DMS79 treated with DMSO at 0.1 percent for 48 hours (cell line): ENCODE measurements at regions not wholly inside any gene's neighbourhood (a gene's known extent, or its start where the extent isn't known, plus 50 kb on each side); places are given as distances from the start of the nearest gene placed in this dataset.
A peak's percentile ranks its signal among the peaks of the same experiment; 100 is the strongest.

Experiments used
- DNase-seq: peaks from one replicate; lab custom pipeline; 2025; lab: John Stamatoyannopoulos, UW

DNA sequence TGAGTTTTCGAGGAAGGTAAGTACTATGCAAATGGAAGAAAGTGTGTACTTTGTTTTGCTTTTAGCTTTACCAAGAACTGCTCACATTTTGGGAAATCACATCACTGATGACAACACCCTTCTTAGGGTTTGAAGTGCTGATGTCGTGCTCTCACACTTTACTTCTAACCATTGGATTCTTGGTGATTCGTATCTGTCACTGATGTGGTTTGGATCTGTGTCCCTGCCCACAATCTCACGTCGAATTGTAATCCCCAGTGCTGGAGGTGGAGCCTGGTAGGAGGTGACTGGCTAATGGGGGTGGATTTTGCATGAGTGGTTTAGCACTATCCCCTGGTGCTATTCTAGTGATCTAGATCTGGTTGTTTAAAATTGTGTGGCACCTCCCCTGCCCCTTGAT lies 75.4 kb upstream of the RGMA start:
- no peak for DNase-seq

DNA sequence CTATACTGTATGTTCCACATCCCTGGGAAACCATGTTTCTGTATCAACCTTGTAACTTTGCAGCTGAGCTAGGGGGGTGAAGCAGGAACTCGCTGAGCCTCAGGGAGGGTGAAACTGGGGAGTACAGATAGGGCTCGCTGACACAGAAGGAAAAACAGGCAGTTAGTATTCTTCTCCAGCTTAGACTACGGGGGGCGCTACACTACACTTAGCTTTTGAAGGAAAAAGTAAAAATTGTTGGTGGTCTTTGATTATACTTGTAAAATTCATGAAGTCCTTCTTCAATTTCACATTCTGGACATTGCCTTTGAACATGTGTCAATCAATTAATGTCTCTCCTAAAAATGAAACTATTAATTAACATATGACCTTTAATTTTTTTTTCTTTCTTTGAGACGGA lies 73.5 kb upstream of the RGMA start:
- no peak for DNase-seq

DNA sequence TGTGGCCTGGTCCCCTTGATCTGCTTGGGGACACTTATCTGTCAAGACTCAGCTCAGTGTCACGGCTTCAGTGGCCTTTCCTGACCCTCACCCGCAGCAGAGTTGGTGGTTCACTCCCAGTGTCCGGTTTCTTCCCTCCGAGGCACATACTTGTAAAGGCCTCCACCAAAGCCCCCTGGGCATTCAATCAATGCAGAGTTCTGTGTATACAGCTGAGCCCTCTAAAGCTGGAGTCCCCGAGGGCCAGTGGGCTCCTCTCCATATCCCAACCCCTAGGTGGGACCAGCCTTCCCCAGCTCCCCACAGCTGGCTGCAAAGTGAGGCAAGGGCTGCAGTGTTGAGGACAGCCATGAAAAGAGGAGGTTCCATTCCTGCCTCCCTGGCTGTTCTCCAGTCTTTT lies 70.9 kb upstream of the RGMA start:
- DNase-seq: no peak

DNA sequence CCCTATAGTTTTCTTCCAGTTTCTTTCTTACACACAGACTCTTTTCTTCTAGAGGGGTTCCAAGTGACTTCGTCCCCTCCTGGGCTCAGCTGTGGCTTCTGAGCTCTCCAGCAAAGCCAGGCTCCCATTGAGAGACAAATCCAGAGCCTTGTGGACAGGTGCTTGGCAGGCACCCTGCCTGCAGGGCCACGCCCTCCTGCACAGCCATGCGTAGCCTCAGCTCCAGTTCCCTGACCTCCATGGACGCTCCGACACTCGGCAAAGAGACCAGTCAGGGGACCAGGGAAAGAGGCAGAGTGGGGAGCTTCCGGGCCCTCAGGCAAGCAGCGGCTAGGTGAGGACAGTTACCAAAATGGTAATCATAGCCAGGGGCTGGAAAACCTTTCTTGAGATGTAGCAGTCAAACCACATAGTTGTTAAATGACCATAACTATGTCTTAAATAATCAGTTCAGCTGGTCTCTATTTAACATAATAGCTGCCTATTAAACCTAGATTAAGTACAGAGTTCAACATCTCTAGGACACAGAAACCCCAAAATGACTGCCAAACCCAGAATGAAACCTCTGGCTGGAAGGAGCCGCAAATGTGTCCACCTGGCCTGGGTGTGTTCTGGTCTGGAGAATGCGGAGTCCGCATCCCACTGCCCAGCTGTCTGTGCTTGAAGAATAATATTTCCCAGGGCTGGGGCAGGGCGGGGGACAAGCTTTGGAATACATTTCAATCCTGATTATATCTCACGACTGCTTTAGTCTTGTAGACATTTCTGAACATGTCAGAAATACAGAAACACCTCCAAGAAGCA lies 69.3 kb upstream of the RGMA start:
- DNase-seq: no peak

DNA sequence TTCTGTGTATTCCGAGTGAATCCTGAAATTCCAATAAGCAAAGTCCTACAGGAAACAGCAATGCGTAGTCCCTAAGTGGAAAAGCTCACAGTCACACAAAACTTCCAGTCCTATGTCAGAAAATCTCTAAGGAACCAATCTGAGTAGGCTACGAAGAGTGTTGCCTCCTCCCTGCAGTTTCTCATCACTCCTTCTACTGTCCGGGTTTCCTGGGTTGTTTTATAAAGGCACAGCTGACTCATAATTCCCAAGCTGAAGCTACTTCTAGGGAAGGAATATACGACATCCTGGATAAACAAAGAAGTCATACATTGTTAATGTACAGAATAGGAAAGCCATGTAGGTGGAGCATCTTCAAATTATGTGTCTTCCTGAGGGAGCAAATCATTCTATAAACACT lies 65.7 kb upstream of the RGMA start:
- no peak for DNase-seq

DNA sequence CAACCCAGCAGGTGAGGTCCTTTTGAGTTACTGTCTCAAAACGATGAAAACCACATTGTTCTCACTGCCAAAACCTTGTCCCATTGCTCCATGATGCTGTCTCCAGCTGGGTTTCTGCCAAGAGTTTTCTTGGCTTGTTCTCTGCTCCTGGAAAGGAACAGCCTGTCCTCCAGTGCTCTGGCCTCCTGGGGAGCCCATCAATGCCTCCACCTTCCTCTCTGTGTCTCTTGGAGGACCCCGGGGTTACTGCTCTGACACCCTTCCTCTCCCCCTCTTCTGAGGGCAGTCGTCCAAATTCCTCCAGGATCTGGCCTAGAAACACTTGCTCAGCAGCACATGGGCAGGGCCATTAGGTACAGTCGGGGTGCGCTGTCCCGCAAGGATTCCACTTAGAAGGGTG lies 63.9 kb upstream of the RGMA start:
- DNase-seq: peak; percentile 16

DNA sequence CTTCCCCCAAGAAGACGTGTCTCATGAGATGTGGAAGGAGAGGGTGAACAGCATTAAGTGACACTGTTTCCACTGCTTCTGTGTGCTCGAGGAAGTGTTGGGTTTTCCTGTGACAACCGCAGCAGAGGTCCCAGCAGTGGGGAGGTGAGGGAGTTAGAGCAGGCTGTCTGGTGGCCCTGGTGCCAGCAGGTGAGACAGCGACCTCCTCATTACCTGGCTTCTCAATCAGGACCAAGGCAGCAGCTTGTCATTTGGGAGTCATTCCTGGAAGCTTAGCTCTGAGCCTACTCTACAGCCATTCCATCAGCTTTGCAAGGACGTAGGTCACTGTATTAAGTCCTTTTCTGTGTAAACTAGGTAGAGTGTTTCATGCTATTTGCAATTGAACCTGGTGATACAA lies 63.3 kb upstream of the RGMA start:
- no peak for DNase-seq

DNA sequence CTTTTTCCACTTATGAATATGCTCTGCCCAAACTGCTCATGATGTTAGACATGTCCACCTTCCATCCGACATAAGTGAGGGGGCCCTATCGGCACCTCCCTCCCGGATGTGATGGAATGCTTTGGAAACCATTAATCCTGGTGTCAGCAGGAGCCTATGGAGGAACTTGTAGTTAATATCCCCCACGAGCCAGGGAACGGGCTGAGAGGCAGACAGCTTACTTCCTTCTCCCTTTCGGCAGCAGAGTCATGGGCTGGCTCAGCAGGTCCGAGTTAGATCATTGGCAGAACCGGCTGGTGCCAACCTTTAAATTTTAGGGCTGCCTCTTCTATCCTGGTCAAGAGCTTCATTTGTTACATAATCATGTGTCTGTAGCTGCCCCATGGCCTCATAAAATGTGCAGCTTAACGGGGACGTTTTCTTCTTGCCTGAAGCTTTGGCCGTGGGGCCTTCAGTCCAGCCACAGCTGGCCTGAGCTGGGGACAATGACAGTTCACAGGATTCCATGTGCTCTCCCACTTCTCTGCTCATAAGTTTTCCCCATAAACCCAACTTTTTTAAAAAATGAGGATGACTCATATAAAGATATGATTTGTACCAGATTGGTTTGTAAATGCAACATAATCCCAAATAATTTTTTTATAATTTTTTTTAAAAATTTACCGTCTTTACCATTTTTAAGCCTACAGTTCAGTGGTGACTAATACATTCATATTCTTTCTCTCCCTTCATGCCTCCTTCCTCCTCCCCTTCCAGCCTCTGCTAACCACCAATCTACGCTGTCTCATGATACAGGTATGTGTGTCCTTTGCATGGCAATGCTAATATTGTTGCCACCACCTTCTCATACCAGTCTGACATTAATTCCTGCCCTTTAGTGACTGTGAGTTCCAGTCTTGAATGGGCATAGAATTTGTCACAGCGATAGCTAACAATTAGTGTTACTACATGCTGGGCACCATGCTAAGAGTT lies 62.2 kb upstream of the RGMA start:
- no peak for DNase-seq

DNA sequence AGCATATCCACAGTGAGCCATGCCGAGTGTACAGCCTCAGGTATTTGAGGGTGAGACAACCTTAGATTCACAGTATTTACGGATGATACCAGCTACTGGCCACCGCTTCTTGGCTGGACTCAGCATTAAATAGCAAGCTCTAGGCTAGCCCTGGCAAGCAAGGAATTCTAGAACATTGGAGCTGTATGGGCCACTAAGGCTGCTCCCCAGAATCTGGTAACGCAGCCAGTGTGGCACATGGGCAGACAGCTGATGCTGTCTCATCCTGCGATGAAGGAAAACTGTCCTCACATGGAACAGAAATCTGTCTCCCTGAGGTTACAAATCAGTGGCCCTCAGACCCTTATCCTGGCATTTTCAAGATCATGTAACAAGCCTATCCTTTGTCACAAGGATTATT lies 57.6 kb upstream of the RGMA start:
- DNase-seq: no peak

DNA sequence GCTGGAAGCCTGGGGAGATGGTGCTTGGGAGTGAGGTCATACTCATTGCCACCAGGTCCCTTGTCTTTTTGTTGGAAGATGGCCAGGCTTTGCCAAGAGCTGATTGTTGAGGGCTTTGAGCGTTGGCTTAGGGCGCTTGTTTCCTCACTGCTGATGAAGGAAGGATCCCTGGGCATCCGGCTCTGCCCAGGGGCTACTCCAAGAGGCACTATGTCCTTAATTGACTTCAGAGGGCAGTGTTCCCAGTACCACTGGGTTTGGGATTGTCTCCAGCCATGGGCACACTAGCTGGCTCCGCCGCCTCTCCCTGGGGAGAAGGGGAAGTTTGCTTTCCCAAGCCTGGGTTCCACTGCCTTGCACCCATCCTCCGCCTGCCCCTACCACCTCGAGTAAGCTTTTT lies 57.2 kb upstream of the RGMA start:
- no peak for DNase-seq

DNA sequence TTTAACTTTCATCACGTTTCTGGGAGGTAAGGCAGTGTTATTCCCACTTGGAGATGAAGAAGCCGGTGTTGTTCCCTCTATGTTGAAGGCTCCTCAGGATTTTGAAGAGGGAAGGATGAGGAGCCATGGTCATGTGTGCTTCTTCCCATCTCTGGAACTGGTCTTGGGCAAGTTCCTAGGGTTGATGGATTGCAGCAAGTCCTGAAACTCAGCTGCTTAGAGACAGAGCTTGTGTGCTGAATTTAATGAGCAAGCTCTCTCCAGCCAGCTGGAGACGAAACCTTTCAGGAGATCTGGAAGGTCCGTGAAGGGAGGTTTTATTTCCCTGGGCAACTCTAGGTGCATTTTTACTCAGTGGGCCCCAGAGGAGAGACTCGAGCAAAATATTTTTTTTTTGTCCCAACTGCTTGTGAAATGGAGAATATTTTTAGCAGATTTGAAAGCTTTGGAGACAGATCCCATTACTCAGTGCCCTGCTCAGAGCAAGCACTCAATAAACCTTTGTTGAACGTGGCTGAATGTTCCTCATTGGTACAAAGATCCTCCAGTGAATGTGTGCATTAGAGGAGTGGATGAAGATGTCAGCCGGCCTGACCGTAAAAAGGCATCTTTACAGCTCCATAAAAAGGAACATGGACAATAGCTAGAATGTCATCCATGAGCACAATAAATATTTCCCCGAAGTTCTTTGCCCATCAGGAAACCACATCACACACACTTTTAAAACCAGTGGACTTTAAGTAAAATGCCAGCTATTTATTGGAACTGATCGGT lies 55.6 kb upstream of the RGMA start:
- no peak for DNase-seq

DNA sequence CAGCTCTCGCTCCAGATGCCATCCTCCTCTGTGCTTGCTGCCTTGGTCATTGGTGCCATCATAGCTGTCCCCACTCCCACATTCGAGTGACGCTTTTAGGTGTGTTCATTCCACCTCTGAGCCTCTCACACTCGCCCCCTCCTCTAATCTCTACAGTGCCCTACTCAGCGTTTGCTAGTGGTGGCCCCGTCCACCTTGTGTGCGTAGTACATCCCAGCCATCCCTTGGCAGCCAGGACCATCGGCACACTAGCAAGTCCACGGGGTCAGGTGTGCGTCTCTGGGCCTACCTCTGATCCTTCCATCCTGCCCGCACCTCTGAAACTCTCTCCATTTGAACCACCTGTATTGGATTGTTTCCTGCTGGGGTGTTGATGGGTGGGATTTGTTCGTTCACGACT lies 54.2 kb upstream of the RGMA start:
- DNase-seq: no peak

DNA sequence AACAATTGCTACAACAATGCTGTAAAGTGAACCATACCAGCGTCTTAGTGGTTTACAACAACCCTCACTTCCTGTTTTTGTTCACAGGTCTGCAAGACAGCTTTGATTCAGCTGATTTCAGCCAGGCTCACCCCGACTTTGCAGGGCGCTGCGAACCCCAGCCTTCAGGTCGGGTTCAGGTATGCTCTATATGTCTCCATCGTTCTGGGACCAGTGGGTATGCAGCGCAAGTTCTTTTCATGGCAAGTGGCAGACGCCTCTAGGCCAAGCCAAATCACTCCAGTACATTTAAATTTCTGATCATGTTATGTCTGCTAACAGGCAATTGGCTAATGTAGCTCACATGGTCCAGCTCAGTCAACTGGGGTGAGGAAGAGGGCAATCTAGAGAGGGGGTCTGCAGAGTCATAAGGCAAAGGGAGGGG lies 52.4 kb upstream of the RGMA start:
- no peak for DNase-seq

DNA sequence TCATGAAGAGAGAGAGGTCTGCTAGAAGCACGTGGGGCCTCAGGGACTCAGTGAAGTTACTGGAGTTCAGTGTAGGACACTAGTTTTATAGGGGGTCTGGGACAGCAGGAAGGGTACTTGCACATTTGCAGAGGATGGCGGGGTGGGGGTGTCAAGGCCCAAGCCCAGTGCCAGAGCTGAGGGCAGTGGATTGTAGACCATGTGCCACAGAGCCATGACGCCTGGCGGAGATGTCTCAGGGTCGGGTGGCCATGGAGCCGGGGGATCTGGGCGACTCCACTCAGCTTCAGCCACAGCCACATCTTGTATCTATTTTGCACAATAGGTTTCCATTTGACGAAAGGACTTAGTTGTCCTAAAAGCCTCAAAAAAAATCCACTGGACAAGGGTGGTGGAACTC lies 50.4 kb upstream of the RGMA start:
- no peak for DNase-seq

DNA sequence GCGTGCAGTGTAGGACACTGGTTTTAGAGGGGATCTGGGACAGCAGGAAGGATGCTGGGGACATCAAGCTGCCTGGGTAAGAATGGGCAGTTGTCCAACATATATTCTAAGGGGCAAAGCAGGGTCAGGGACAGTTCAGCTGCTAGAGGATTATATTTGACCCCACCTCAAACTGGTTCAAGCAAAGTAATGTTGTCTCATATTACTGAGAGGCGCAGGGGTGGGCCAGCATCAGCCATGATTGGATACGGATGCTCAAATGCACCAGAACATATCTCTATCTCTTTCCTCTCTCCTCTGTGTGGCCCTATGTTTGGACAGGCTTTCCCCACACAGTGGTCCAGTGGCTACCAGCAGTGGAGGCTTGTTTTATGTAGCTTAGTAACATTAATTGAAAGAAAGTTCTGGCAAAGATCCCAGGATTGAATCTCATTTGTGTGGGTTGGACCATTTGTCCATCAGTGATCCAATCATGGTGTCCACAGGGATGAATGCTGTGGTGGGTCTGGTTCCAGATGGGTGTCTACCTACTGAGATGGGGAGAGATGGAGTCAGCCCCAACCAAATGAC lies 49.8 kb upstream of the RGMA start:
- DNase-seq: no peak
